A549 (cell line): ENCODE measurements at regions not wholly inside any gene's neighbourhood (a gene's known extent, or its start where the extent isn't known, plus 50 kb on each side); places are given as distances from the start of the nearest gene placed in this dataset.

Experiments
- CHD2 ChIP-seq: fragments of 150-350 bp; IDR thresholded peaks from 2 replicates; pipeline ENCODE4 v1.6.1; 2014; ENCODE audit warnings: low read length; ENCODE audit not compliant: partially characterized antibody
- E2F6 ChIP-seq: IDR thresholded peaks from 2 replicates; pipeline ENCODE4 v1.6.1; 2012; ENCODE audit warnings: low read depth, borderline replicate concordance
- EHMT2 ChIP-seq: fragments of 200-600 bp; sonication (generic); IDR thresholded peaks from 2 replicates; pipeline ENCODE4 v1.6.1; 2016; ENCODE audit warnings: antibody characterized with exemption, low read depth, mild to moderate bottlenecking, moderate library complexity
- MAZ ChIP-seq: fragments of 150-350 bp; IDR thresholded peaks from 2 replicates; pipeline ENCODE4 v1.6.1; 2014; ENCODE audit warnings: antibody characterized with exemption, low read depth, low read length, borderline replicate concordance
- NR3C1 ChIP-seq: fragments of >200 bp; sonication (Bioruptor Twin); formaldehyde crosslinking; IDR thresholded peaks from 3 replicates; pipeline ENCODE4 v1.6.1; 2017
- POLR2AphosphoS2 ChIP-seq: conservative IDR thresholded peaks from 2 replicates; pipeline ENCODE4 v1.6.1; 2012; ENCODE audit warnings: low read length, improper control_type of control experiment, inconsistent platforms
- RAD21 ChIP-seq, 2 experiments: fragments of >200 bp in 1 of 2; sonication (Bioruptor Twin) in 1 of 2; formaldehyde crosslinking in 1 of 2; IDR thresholded peaks in 1 of 2; conservative IDR thresholded peaks in 1 of 2; 2 replicates in 1 of 2; 3 replicates in 1 of 2; pipeline ENCODE4 v1.6.1; 2012 to 2018; ENCODE audit warnings: inconsistent platforms in 1 of 2
- SREBF2 ChIP-seq: fragments of 450-650 bp; IDR thresholded peaks from 2 replicates; pipeline ENCODE4 v1.6.1; 2014; ENCODE audit warnings: mild to moderate bottlenecking, moderate library complexity
- TF ChIP-seq, protein P1 (sequence below): fragments of >200 bp; sonication (Bioruptor Twin); formaldehyde crosslinking; IDR thresholded peaks from 3 replicates; pipeline ENCODE4 v1.5.1; 2016
- TF ChIP-seq, protein P2 (sequence below): IDR thresholded peaks from 2 replicates; pipeline ENCODE4 v1.6.1; 2012

GRCh38 chr1:234967121-234967520, 161.5 kb downstream of the TOMM20 start:
- TF ChIP-seq, protein P1, sequence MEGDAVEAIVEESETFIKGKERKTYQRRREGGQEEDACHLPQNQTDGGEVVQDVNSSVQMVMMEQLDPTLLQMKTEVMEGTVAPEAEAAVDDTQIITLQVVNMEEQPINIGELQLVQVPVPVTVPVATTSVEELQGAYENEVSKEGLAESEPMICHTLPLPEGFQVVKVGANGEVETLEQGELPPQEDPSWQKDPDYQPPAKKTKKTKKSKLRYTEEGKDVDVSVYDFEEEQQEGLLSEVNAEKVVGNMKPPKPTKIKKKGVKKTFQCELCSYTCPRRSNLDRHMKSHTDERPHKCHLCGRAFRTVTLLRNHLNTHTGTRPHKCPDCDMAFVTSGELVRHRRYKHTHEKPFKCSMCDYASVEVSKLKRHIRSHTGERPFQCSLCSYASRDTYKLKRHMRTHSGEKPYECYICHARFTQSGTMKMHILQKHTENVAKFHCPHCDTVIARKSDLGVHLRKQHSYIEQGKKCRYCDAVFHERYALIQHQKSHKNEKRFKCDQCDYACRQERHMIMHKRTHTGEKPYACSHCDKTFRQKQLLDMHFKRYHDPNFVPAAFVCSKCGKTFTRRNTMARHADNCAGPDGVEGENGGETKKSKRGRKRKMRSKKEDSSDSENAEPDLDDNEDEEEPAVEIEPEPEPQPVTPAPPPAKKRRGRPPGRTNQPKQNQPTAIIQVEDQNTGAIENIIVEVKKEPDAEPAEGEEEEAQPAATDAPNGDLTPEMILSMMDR = no peak
- TF ChIP-seq E2F6 (no peak), SREBF2 (no peak), RAD21 (conservative IDR thresholded peaks at IDR 0.05 in 1 of 2, IDR thresholded peaks at IDR 0.05 in 1 of 2) (no peak), CHD2 (no peak), NR3C1 (no peak), EHMT2 (no peak), MAZ (no peak), POLR2AphosphoS2 (no peak)
- TF ChIP-seq, protein P2, sequence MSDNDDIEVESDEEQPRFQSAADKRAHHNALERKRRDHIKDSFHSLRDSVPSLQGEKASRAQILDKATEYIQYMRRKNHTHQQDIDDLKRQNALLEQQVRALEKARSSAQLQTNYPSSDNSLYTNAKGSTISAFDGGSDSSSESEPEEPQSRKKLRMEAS = no peak
